GM12873 (cell line): ENCODE measurements at regions not wholly inside any gene's neighbourhood (a gene's known extent, or its start where the extent isn't known, plus 50 kb on each side); places are given as distances from the start of the nearest gene placed in this dataset.

Source experiments
- TF ChIP-seq, protein P1 (sequence below): IDR thresholded peaks from 2 replicates; pipeline ENCODE4 v1.5.1; 2012; ENCODE audit warnings: low read depth, mild to moderate bottlenecking, moderate library complexity, low read length, control low read depth; ENCODE audit not compliant: insufficient read depth; ENCODE audit errors: missing control alignments

DNA sequence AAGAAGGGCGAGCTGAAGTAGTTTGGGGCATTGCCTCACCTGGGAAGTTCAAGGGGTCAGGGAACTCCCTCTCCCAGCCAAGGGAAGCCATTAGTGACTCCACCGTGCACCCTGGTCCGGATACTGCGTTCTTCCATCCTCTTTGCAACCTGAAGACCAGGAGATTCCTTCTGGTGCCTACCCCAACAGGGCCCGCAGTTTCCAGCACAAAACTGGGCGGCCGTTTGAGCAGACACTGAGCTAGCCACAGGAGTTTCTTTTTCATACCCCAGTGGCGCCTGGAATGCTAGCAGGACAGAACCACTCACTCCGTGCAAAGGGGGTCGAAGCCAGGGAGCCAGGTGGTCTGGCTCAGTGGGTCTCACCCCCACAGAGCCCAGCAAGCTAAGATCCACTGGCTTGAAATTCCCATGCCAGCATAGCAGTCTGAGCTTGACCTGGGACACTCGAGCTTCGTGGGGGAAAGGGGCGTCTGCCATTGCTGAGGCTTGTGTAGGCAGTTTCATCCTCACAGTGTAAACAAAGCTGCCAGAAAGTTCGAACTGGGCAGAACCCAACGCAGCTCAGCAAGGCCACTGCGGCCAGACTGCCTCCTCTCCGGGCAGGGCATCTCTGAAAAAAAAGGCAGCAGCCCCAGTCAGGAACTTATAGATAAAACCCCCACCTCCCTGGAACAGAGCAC is 1039.4 kb upstream of the IGFBP7 start:
- TF ChIP-seq, protein P1, sequence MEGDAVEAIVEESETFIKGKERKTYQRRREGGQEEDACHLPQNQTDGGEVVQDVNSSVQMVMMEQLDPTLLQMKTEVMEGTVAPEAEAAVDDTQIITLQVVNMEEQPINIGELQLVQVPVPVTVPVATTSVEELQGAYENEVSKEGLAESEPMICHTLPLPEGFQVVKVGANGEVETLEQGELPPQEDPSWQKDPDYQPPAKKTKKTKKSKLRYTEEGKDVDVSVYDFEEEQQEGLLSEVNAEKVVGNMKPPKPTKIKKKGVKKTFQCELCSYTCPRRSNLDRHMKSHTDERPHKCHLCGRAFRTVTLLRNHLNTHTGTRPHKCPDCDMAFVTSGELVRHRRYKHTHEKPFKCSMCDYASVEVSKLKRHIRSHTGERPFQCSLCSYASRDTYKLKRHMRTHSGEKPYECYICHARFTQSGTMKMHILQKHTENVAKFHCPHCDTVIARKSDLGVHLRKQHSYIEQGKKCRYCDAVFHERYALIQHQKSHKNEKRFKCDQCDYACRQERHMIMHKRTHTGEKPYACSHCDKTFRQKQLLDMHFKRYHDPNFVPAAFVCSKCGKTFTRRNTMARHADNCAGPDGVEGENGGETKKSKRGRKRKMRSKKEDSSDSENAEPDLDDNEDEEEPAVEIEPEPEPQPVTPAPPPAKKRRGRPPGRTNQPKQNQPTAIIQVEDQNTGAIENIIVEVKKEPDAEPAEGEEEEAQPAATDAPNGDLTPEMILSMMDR: no peak

DNA sequence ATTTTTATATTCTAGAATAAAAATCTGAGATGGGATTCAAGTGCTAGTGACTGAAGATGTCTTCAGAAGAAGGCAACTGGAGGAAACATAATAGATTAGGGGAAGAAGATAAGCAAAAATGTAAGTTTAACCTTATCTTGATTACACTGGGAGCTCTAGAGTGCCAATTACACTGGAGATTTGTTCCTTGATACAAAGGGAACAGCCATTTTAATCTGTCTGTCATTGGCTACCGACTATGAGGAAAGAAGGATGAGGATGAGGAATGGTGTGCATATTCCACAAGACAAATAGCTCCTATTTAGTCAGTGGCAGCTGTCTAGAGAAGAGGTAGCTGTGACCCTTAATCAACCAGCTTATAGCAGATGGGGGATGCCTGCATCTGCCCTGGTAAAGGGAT is 1034.5 kb upstream of the IGFBP7 start:
- TF ChIP-seq, protein P1: no peak

DNA sequence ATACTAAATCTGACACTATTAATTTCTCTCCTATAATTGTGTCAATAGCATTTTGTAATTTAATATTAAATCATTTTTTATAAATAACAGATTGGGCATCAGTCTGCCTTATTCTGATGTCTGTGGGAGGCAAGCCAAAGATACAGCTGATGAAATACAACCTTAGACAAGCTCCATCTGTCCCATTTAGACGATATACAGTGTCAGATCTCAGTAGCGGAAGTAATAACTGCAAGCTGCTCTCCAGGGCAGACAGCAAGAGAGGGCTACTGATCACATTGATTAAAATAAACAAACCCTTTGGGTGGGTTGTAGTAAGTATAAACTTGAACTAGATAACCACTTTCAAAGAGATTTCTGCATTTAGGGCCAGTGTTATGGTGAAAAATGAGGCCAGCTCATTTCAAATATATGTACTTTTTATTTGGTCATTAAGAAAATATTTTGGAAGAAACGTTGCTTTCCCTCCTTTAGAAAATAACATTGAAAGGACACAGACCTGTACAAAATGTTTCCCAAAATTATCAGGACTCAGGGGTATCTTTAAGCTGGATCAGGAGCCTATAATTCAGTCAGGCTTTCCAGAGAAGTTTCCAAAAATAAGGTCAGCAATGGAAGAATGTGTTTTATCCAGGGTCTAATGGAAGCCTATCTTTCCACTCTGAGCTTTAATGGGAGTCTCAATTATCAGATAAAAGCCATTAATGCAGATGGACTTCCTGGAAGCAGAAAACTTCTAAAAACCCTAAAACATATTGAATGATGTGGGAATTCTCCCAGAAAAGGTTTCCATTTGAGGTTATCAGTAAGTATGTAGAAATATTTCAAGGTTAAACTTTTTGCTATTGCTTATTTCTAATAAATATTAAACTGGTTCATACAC is 1028.8 kb upstream of the IGFBP7 start:
- TF ChIP-seq, protein P1: no peak

DNA sequence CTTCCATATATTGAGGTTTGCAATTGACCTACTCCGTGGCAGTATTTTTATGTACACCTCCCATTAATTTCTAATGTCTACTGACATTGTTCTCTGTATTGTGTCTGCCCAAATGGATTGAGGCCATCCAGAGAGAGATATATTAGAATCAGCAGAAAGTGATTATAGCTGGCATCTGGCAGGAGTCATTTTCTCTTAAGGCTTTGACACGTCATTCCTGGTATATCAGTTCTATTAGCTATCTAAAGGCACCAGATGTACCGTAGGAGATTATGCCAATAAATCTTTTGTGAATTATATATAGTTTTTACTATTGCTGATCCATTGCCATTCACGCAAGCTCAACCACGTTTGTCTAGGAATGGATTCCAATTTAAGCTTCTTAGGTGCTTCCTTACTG is 1026.4 kb upstream of the IGFBP7 start:
- TF ChIP-seq, protein P1: no peak

DNA sequence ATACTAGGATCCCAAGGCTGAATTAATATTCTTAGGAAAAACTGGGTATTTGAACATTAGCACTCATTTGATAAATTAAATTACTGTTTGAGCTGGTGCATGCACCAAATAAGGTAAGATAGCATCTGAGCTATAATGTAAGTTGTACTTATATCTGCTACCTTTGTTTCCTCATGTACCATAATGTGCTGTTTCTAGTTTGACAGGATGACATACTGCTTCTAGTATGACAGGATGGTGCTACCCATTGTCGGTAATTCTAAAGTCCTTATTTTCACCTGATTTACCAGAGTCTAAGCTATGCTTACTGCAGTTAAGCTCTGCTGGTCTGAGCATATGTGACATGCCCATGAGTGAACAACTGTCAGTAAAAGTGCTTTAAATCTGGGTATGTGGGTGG is 1017.5 kb upstream of the IGFBP7 start:
- TF ChIP-seq, protein P1: no peak

DNA sequence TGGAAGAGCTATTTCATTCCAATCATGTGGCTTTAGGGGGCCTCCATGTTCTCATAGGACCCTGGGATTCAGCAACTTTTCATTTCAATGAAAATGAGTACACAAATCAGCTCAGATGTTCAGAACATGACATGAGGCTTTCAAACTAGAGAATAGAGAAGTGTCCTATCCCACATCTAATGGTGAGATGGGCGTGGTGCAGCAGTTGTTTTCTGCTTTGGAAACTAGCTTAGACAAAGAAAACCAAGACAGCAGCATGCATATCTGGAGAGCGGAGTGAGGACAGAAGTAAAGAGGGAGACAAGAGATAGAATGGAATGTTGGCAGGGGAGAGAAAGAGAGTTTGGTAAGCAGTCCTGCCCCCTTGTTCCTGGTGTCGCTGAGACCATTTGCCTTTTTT is 1009.1 kb upstream of the IGFBP7 start:
- TF ChIP-seq, protein P1: no peak

DNA sequence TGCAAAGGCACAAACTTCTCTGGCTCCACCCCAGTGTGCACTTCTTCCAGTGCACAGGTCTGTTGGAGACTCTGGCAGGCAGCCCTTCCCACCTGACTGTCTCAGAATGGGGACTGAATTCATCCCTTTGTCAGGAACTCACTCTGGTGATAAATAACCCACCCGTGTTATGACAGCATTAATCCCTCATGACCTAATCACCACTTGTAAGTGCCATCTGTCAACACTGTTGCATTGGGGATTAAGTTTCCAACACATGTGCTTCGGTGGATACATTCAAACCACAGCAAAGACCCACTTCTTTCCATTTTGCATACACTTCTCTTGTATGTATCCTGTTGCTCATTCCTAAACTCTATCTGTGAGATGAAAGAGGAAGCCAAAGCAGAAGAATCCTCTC is 1002.9 kb upstream of the IGFBP7 start:
- TF ChIP-seq, protein P1: no peak
